ENCODE measurements at regions not wholly inside any gene's neighbourhood (a gene's known extent, or its start where the extent isn't known, plus 50 kb on each side); places are given as distances from the start of the nearest gene placed in this dataset.

GRCh38 chr4:151842430-151843079, 81.7 kb upstream of the GATB start:
- Histone ChIP-seq H3K27ac (ENCODE audit: poor library complexity, severe bottlenecking) (no peak overlapping the region), H3K27me3 (ENCODE audit: insufficient read depth, poor library complexity, severe bottlenecking) (no peaks in the 10 kb centered on the region), H3K4me3 (ENCODE audit: severe bottlenecking) (no peak overlapping the region), H3K4me1 (ENCODE audit: insufficient read depth, poor library complexity, severe bottlenecking) (no peaks in the 10 kb centered on the region), H3K9me3 (ENCODE audit: severe bottlenecking) (no peaks in the 10 kb centered on the region), H3K36me3 (ENCODE audit: low read depth) (no peaks in the 10 kb centered on the region)
- ATAC-seq (ENCODE audit: low read depth) (no peak), DNase-seq (ENCODE audit: low spot score) (no peak)
- no peak for TF ChIP-seq CTCF (IDR thresholded peaks at IDR 0.05; ENCODE audit: poor library complexity, severe bottlenecking)

GRCh38 chr4:151841107-151841506, 80.3 kb upstream of the GATB start:
- no peaks in the 10 kb centered on the region for H3K27me3 ChIP-seq (ENCODE audit: insufficient read depth, poor library complexity, severe bottlenecking)
- DNase-seq (ENCODE audit: low spot score) (no peak), ATAC-seq (ENCODE audit: low read depth) (no peak)
- H3K4me3 ChIP-seq (ENCODE audit: severe bottlenecking), result no peak overlapping the region
- TF ChIP-seq CTCF (IDR thresholded peaks at IDR 0.05; ENCODE audit: poor library complexity, severe bottlenecking), result no peak
- H3K27ac ChIP-seq (ENCODE audit: poor library complexity, severe bottlenecking), result no peak overlapping the region
- no peaks in the 10 kb centered on the region for H3K9me3 ChIP-seq (ENCODE audit: severe bottlenecking)
- no peaks in the 10 kb centered on the region for H3K36me3 ChIP-seq (ENCODE audit: low read depth)
- H3K4me1 ChIP-seq (ENCODE audit: insufficient read depth, poor library complexity, severe bottlenecking), result no peaks in the 10 kb centered on the region

- no peaks in the 10 kb centered on the region for H3K4me1 ChIP-seq (ENCODE audit: insufficient read depth, poor library complexity, severe bottlenecking)
- ATAC-seq (ENCODE audit: low read depth) (no peak), DNase-seq (ENCODE audit: low spot score) (no peak)
- TF ChIP-seq CTCF (IDR thresholded peaks at IDR 0.05; ENCODE audit: poor library complexity, severe bottlenecking), result no peak
- H3K4me3 ChIP-seq (ENCODE audit: severe bottlenecking), result no peak overlapping the region
- no peaks in the 10 kb centered on the region for H3K27me3 ChIP-seq (ENCODE audit: insufficient read depth, poor library complexity, severe bottlenecking)
- H3K27ac ChIP-seq (ENCODE audit: poor library complexity, severe bottlenecking), result no peak overlapping the region
- no peaks in the 10 kb centered on the region for H3K36me3 ChIP-seq (ENCODE audit: low read depth)
- no peaks in the 10 kb centered on the region for H3K9me3 ChIP-seq (ENCODE audit: severe bottlenecking)
Measured at GRCh38 chr4:151835467-151835866, 74.7 kb upstream of the GATB start.

GRCh38 chr4:151833174-151833573, 72.4 kb upstream of the GATB start:
- Histone ChIP-seq H3K9me3 (ENCODE audit: severe bottlenecking) (no peaks in the 10 kb centered on the region), H3K27ac (ENCODE audit: poor library complexity, severe bottlenecking) (no peak overlapping the region), H3K36me3 (ENCODE audit: low read depth) (no peaks in the 10 kb centered on the region), H3K4me3 (ENCODE audit: severe bottlenecking) (no peak overlapping the region), H3K27me3 (ENCODE audit: insufficient read depth, poor library complexity, severe bottlenecking) (no peaks in the 10 kb centered on the region), H3K4me1 (ENCODE audit: insufficient read depth, poor library complexity, severe bottlenecking) (no peaks in the 10 kb centered on the region)
- ATAC-seq (ENCODE audit: low read depth) (no peak), DNase-seq (ENCODE audit: low spot score) (no peak)
- no peak for TF ChIP-seq CTCF (IDR thresholded peaks at IDR 0.05; ENCODE audit: poor library complexity, severe bottlenecking)

GRCh38 chr4:151831526-151831925, 70.7 kb upstream of the GATB start:
- H3K4me3 ChIP-seq (ENCODE audit: severe bottlenecking), result no peak overlapping the region
- no peaks in the 10 kb centered on the region for H3K9me3 ChIP-seq (ENCODE audit: severe bottlenecking)
- no peaks in the 10 kb centered on the region for H3K4me1 ChIP-seq (ENCODE audit: insufficient read depth, poor library complexity, severe bottlenecking)
- H3K27me3 ChIP-seq (ENCODE audit: insufficient read depth, poor library complexity, severe bottlenecking), result no peaks in the 10 kb centered on the region
- DNase-seq (ENCODE audit: low spot score), result no peak
- no peak for ATAC-seq (ENCODE audit: low read depth)
- no peak for TF ChIP-seq CTCF (IDR thresholded peaks at IDR 0.05; ENCODE audit: poor library complexity, severe bottlenecking)
- H3K27ac ChIP-seq (ENCODE audit: poor library complexity, severe bottlenecking), result no peak overlapping the region
- no peaks in the 10 kb centered on the region for H3K36me3 ChIP-seq (ENCODE audit: low read depth)
